Natural killer cell (primary cell): ENCODE measurements at regions not wholly inside any gene's neighbourhood (a gene's known extent, or its start where the extent isn't known, plus 50 kb on each side); places are given as distances from the start of the nearest gene placed in this dataset.

Experiments used
- ATAC-seq, 3 donors: fragments of 150-1000 bp in 2 of 3; fragments of 200-7000 bp in 1 of 3; cut with Tn5 transposase; 1 replicate in 1 of 3; 2 replicates in 2 of 3; pipeline ENCODE4 v1.10.0; 2021; ENCODE audit warnings: mild to moderate bottlenecking in 2 of 3, moderate library complexity in 2 of 3
- DNase-seq, 2 donors: peaks; one replicate each; pipeline versions ENCODE4 v3.0.0 to v3.0.0-alpha.2; 2013 to 2021; ENCODE audit warnings: mixed read lengths in 1 of 2
- H3K27ac ChIP-seq: one replicate; pipeline ENCODE4 v1.5.1; 2013; ENCODE audit warnings: mild to moderate bottlenecking, low read length
- H3K27me3 ChIP-seq: one replicate; pipeline ENCODE4 v1.6.1; 2013; ENCODE audit warnings: low read length; ENCODE audit not compliant: control insufficient read depth, insufficient read depth
- H3K36me3 ChIP-seq: one replicate; pipeline ENCODE4 v1.6.1; 2013; ENCODE audit warnings: low read length; ENCODE audit not compliant: control insufficient read depth, insufficient read depth
- H3K4me1 ChIP-seq: one replicate; pipeline ENCODE4 v1.6.1; 2013; ENCODE audit warnings: low read length; ENCODE audit not compliant: control insufficient read depth, insufficient read depth
- H3K4me3 ChIP-seq: one replicate; pipeline ENCODE4 v1.5.1; 2013; ENCODE audit warnings: low read length
- H3K9me3 ChIP-seq: one replicate; pipeline ENCODE4 v1.6.1; 2013; ENCODE audit warnings: low read length; ENCODE audit not compliant: control insufficient read depth, insufficient read depth
- H3K27ac Mint-ChIP-seq, 2 donors: one replicate each; pipeline ENCODE4 v1.8.0; 2022; ENCODE audit warnings: mild to moderate bottlenecking in 2 of 2, mixed read lengths in 2 of 2, moderate library complexity in 1 of 2
- H3K27me3 Mint-ChIP-seq, 2 donors: one replicate each; pipeline ENCODE4 v1.8.0; 2022; ENCODE audit warnings: low read depth in 2 of 2, mixed read lengths in 2 of 2
- H3K36me3 Mint-ChIP-seq: one replicate; pipeline ENCODE4 v1.8.0; 2022; ENCODE audit warnings: mixed read lengths
- H3K4me1 Mint-ChIP-seq, 2 donors: one replicate each; pipeline ENCODE4 v1.8.0; 2022; ENCODE audit warnings: mixed read lengths in 2 of 2
- H3K4me3 Mint-ChIP-seq: one replicate; pipeline ENCODE4 v1.8.0; 2022; ENCODE audit warnings: mild to moderate bottlenecking, moderate library complexity, mixed read lengths
- H3K9me3 Mint-ChIP-seq, 2 donors: one replicate each; pipeline ENCODE4 v1.8.0; 2022; ENCODE audit warnings: mixed read lengths in 2 of 2
- CTCF ChIP-seq: fragments of 200-600 bp; IDR thresholded peaks from one replicate; pipeline ENCODE4 v1.8.0; 2022; ENCODE audit warnings: antibody characterized with exemption
- WGBS: methylation state at CpG from one replicate; pipeline ENCODE4 v1.1.7; 2013; ENCODE audit warnings: missing lambda C conversion rate; ENCODE audit not compliant: insufficient coverage; 5-methylcytosine and 5-hydroxymethylcytosine counted together
- intact Hi-C: fragments of 100-400 bp; cut with micrococcal nuclease; formaldehyde crosslinking; loops from one replicate; pipeline ENCODE4 v1.14.2; 2022

DNA sequence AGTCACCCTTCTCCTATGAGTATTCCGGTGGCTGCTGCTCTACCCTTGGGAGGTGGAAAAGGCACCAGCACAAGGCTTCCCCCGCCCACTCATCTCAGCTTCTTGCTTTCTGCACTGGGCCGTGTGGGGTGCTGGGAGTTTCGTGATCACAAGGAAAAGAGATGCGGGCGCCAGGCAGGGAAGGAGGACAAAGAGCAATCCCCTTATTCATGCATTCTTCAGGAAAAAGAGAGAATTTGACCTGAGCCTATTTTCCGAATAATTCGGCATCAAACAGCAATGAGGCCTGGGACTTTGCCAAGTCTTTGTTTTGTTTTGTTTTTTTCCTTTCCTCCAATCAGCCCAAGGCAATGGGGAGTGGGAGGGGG, 102.2 kb upstream of the LPP start:
- Histone ChIP-seq H3K36me3 (no peaks in the 10 kb centered on the region), H3K4me1 (peaks cover 19% of the 10 kb centered on the region), H3K27me3 (no peaks in the 10 kb centered on the region), H3K4me3 (no peak overlapping the region), H3K9me3 (no peaks in the 10 kb centered on the region), H3K27ac (no peak overlapping the region)
- DNase-seq (no peak), ATAC-seq (no peak)
- Mint-ChIP-seq H3K36me3 (no peaks in the 10 kb centered on the region), H3K4me3 (no peak overlapping the region), H3K4me1 (peaks cover 31 to 33% of the 10 kb centered on the region in 2 donors), H3K27ac (no peak overlapping the region), H3K9me3 (no peaks in the 10 kb centered on the region), H3K27me3 (peaks cover 11 to 25% of the 10 kb centered on the region in 2 donors)
- 98% methylated on average over 8 of the region's 8 CpGs for WGBS
- intact Hi-C loops = no loop called here
- no peak for TF ChIP-seq CTCF

DNA sequence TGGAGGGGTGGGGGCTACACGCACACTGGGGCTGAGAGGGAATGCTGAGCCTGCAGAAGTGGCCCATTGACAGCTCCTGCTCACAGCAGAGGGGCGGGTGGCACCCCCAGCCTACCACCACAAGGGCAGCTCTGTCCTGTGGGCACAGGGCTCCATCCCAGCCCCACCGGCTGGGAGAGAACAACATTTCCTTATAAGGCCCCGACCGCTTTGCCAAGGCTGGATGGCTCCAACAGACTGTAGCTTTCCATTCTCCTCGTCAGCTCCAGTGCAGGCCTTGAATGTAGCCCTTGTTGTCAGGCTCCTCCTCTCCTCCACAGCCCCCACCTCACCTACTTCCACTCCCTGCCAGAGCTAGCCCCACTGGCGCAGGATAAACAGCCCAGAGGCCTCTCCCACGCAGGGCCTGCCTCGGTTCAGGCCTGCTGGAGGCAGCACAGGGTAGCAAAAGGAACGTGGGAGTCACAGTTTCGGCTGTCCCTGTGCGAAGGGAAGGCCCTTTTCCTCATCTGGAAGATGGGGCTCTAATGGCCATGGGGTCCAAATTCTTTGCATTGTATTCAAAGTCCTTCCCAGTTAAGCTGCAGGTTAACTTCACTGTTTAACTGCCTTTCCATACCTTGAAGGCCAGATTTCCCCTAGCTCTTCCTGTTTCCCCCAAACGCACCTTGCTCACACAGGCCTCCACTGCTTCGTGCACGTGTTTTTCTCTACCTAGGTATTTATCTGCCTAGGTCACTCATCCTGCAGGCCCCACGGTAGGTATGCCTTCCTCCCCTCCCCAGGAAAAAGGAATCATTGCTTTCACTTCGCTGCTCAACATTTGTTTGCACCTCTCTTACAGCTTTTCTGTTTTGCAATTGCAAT, 101.6 kb upstream of the LPP start:
- no peaks in the 10 kb centered on the region for H3K27me3 ChIP-seq
- no peak overlapping the region for H3K4me3 ChIP-seq
- H3K27ac Mint-ChIP-seq = no peak overlapping the region
- no peak overlapping the region for H3K4me3 Mint-ChIP-seq
- DNase-seq (no peak), ATAC-seq (no peak)
- TF ChIP-seq CTCF = no peak
- peaks cover 11 to 18% of the 10 kb centered on the region in 2 donors for H3K27me3 Mint-ChIP-seq
- no peaks in the 10 kb centered on the region for H3K9me3 ChIP-seq
- intact Hi-C loops = no loop called here
- WGBS = 90% methylated on average over 16 of the region's 17 CpGs
- H3K9me3 Mint-ChIP-seq = no peaks in the 10 kb centered on the region
- no peaks in the 10 kb centered on the region for H3K36me3 Mint-ChIP-seq
- H3K4me1 ChIP-seq = peaks cover 19% of the 10 kb centered on the region
- H3K36me3 ChIP-seq = no peaks in the 10 kb centered on the region
- peaks cover 31 to 33% of the 10 kb centered on the region in 2 donors for H3K4me1 Mint-ChIP-seq
- H3K27ac ChIP-seq = no peak overlapping the region

- Mint-ChIP-seq H3K4me1 (peaks cover 31 to 33% of the 10 kb centered on the region in 2 donors), H3K4me3 (no peak overlapping the region), H3K9me3 (no peaks in the 10 kb centered on the region), H3K36me3 (no peaks in the 10 kb centered on the region), H3K27ac (no peak overlapping the region), H3K27me3 (peaks cover 10 to 13% of the 10 kb centered on the region in 2 donors)
- 100% methylated on average over 1 of the region's 1 CpG for WGBS
- H3K27ac ChIP-seq = no peak overlapping the region
- intact Hi-C loops = no loop called here
- no peak overlapping the region for H3K4me3 ChIP-seq
- DNase-seq (no peak), ATAC-seq (no peak)
- H3K36me3 ChIP-seq = no peaks in the 10 kb centered on the region
- H3K27me3 ChIP-seq = no peaks in the 10 kb centered on the region
- no peak for TF ChIP-seq CTCF
- H3K4me1 ChIP-seq = peaks cover 19% of the 10 kb centered on the region
- no peaks in the 10 kb centered on the region for H3K9me3 ChIP-seq
These were observed 101.0 kb upstream of the LPP start for GRCh38 chr3:188053036-188053340.
